Loucy (cell line): ENCODE measurements at regions not wholly inside any gene's neighbourhood (a gene's known extent, or its start where the extent isn't known, plus 50 kb on each side); places are given as distances from the start of the nearest gene placed in this dataset.

Experiments used
- H2AFZ ChIP-seq: fragments of 200-600 bp; sonication (generic); 2 replicates; pipeline ENCODE4 v1.6.0; 2016; ENCODE audit warnings: antibody characterized with exemption, mild to moderate bottlenecking, low read length, moderate library complexity
- H3F3A ChIP-seq: fragments of 200-600 bp; 2 replicates; pipeline ENCODE4 v1.6.0; 2016; ENCODE audit warnings: antibody characterized with exemption, low read depth, mild to moderate bottlenecking
- H3K27me3 ChIP-seq: fragments of 200-600 bp; sonication (generic); 2 replicates; pipeline ENCODE4 v1.6.1; 2014; ENCODE audit warnings: low read length, mild to moderate bottlenecking; ENCODE audit not compliant: insufficient read depth, poor library complexity, severe bottlenecking
- H3K36me3 ChIP-seq: fragments of 200-600 bp; sonication (generic); 2 replicates; pipeline ENCODE4 v1.6.1; 2016; ENCODE audit warnings: low read length; ENCODE audit not compliant: insufficient read depth
- H3K4me1 ChIP-seq: fragments of 200-600 bp; sonication (generic); 2 replicates; pipeline ENCODE4 v1.5.1; 2014; ENCODE audit warnings: low read length, mild to moderate bottlenecking; ENCODE audit not compliant: insufficient read depth, poor library complexity, severe bottlenecking
- H3K4me2 ChIP-seq: fragments of 200-600 bp; sonication (generic); 2 replicates; pipeline ENCODE4 v1.6.0; 2014; ENCODE audit warnings: antibody characterized with exemption, low read length, low read depth, mild to moderate bottlenecking; ENCODE audit not compliant: poor library complexity, severe bottlenecking
- H3K4me3 ChIP-seq: fragments of 200-600 bp; sonication (generic); 2 replicates; pipeline ENCODE4 v1.5.1; 2014; ENCODE audit warnings: low read length, mild to moderate bottlenecking, mixed read lengths; ENCODE audit not compliant: poor library complexity, severe bottlenecking
- H3K79me2 ChIP-seq: fragments of 200-600 bp; sonication (generic); 2 replicates; pipeline ENCODE4 v1.6.1; 2014; ENCODE audit warnings: low read length; ENCODE audit not compliant: insufficient read depth
- H3K9ac ChIP-seq: fragments of 200-600 bp; sonication (generic); 2 replicates; pipeline ENCODE4 v1.6.0; 2014; ENCODE audit warnings: mild to moderate bottlenecking, low read depth, low read length, moderate library complexity; ENCODE audit not compliant: poor library complexity, severe bottlenecking
- H3K9me2 ChIP-seq: fragments of 200-600 bp; sonication (generic); replicated peaks from 2 replicates; pipeline ENCODE4 v1.6.1; 2016; ENCODE audit warnings: low read depth, low read length, mixed read lengths
- H3K9me3 ChIP-seq: fragments of 200-600 bp; sonication (generic); 2 replicates; pipeline ENCODE4 v1.6.1; 2014; ENCODE audit warnings: mild to moderate bottlenecking, antibody characterized with exemption, low read length, low read depth; ENCODE audit not compliant: insufficient read depth
- H4K20me1 ChIP-seq: fragments of 200-600 bp; sonication (generic); 2 replicates; pipeline ENCODE4 v1.6.0; 2014; ENCODE audit warnings: antibody characterized with exemption, low read length, mild to moderate bottlenecking; ENCODE audit not compliant: insufficient read depth, poor library complexity, severe bottlenecking
- EZH2phosphoT487 ChIP-seq: fragments of 200-600 bp; IDR thresholded peaks from 2 replicates; pipeline ENCODE4 v1.6.1; 2018; ENCODE audit warnings: antibody characterized with exemption, mild to moderate bottlenecking, moderate library complexity, borderline replicate concordance
- TF ChIP-seq, protein P1 (sequence below): fragments of 200-600 bp; sonication (generic); conservative IDR thresholded peaks from 2 replicates; pipeline ENCODE4 v1.5.1; 2014; ENCODE audit warnings: mild to moderate bottlenecking, antibody characterized with exemption, low read length

DNA sequence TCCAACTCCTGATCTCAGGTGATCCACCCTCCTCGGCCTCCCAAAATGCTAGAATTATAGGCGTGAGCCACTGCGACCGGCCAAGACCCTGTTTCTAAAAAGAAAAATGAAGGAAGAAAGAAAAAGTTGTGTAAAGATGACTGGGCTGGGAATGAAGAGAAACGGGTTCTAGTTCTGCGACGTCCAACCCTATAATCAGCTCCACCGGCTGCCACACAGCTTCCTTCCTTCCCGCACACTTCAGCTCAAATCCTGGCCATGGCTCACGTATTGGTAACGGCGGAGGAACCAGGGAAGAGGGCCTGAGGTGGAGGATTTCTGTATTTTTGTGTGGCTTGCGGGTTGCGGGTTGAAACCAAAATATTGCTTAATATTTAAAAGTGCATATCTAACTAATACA, 88.1 kb downstream of the MYL12B start:
- H3K36me3 ChIP-seq, result no peaks in the 10 kb centered on the region
- no peak overlapping the region for H2AFZ ChIP-seq
- no peaks in the 10 kb centered on the region for H3K79me2 ChIP-seq
- H3K9me2 ChIP-seq, result no peaks in the 10 kb centered on the region
- H3K27me3 ChIP-seq, result no peaks in the 10 kb centered on the region
- no peaks in the 10 kb centered on the region for H3K9me3 ChIP-seq
- TF ChIP-seq, protein P1, sequence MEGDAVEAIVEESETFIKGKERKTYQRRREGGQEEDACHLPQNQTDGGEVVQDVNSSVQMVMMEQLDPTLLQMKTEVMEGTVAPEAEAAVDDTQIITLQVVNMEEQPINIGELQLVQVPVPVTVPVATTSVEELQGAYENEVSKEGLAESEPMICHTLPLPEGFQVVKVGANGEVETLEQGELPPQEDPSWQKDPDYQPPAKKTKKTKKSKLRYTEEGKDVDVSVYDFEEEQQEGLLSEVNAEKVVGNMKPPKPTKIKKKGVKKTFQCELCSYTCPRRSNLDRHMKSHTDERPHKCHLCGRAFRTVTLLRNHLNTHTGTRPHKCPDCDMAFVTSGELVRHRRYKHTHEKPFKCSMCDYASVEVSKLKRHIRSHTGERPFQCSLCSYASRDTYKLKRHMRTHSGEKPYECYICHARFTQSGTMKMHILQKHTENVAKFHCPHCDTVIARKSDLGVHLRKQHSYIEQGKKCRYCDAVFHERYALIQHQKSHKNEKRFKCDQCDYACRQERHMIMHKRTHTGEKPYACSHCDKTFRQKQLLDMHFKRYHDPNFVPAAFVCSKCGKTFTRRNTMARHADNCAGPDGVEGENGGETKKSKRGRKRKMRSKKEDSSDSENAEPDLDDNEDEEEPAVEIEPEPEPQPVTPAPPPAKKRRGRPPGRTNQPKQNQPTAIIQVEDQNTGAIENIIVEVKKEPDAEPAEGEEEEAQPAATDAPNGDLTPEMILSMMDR, result no peak
- no peak for TF ChIP-seq EZH2phosphoT487
- no peak overlapping the region for H3K4me3 ChIP-seq
- no peaks in the 10 kb centered on the region for H3F3A ChIP-seq
- no peak overlapping the region for H3K4me2 ChIP-seq
- no peaks in the 10 kb centered on the region for H3K4me1 ChIP-seq
- H3K9ac ChIP-seq, result no peak overlapping the region
- no peaks in the 10 kb centered on the region for H4K20me1 ChIP-seq

DNA sequence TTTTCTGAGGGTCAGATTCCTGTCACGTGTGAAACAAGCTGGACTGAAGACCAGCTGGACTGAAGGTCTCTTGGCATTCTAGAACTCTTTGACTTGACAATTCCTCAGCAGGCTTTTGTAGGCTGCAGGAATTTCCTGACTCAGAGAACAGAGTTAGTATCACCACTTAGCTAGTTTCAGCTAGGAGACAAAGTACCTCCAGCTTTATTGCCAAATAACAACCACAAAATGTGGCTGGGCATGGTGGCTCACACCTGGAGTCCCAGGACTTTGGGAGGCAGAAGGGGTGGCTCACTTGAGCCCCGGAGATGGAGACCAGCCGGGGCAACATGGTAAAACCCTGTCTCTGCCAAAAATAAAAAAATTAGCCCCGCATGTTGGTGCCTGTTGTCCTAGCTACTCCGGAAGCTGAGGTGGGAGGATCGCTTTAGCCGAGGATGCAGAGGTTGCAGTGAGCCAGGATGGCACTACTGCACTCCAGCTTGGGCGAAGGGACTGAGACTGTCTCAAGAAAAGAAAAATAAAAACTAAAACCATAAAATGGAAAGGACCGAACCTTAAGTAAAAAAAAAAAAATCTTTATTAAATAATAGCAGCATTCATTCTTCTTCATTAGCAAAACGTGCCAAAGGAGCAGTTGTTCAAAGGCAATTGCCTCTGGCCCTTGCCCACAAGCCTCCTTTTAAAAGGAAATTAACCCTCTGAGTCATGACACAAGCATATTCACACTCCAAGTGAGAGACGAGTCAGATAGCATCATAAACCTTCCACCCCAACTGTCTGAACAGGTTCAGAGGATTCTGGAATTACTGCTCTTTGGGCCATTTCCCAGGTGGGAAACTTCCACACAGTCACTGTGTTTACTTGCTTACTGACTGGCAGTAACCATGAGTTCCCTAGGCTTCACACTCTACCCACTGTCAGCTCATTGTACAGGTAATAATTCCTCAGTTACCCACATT, 88.9 kb downstream of the MYL12B start:
- no peaks in the 10 kb centered on the region for H3K79me2 ChIP-seq
- H4K20me1 ChIP-seq, result no peaks in the 10 kb centered on the region
- no peak overlapping the region for H3K9ac ChIP-seq
- TF ChIP-seq, protein P1, result no peak
- no peak for TF ChIP-seq EZH2phosphoT487
- no peaks in the 10 kb centered on the region for H3K9me3 ChIP-seq
- no peaks in the 10 kb centered on the region for H3K4me1 ChIP-seq
- H3F3A ChIP-seq, result no peaks in the 10 kb centered on the region
- no peaks in the 10 kb centered on the region for H3K9me2 ChIP-seq
- H3K4me2 ChIP-seq, result no peak overlapping the region
- no peak overlapping the region for H2AFZ ChIP-seq
- no peaks in the 10 kb centered on the region for H3K36me3 ChIP-seq
- no peaks in the 10 kb centered on the region for H3K27me3 ChIP-seq
- H3K4me3 ChIP-seq, result no peak overlapping the region

DNA sequence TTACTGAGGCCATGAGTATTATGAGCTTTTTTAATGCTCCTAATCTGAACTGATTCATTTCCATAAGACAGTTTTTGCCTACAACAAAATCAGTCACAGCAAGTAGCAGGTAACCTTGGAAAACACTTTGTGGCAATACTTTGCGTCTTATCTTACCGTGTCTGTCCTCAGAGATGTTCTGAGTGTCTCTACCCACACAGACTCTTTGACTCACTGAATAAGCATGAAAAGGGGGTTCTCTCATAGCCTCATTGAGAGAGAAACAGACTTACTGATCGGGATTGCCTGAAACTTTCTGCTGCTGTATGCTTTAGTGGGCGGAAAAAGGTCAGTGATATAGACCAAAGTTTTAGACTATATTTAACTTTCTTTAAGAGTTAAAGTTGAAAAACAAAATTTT, 92.6 kb downstream of the MYL12B start:
- Histone ChIP-seq H3K9me2 (no peaks in the 10 kb centered on the region), H2AFZ (no peak overlapping the region), H3K4me2 (no peak overlapping the region), H3K4me3 (no peak overlapping the region), H3K9me3 (no peaks in the 10 kb centered on the region), H3K27me3 (no peaks in the 10 kb centered on the region), H3K9ac (no peak overlapping the region), H3K36me3 (no peaks in the 10 kb centered on the region), H4K20me1 (no peaks in the 10 kb centered on the region), H3K79me2 (no peaks in the 10 kb centered on the region), H3K4me1 (peaks cover 7% of the 10 kb centered on the region), H3F3A (no peaks in the 10 kb centered on the region)
- no peak for TF ChIP-seq EZH2phosphoT487
- TF ChIP-seq, protein P1, result no peak
